Effector memory CD8-positive, alpha-beta T cell (primary cell): ENCODE measurements at regions not wholly inside any gene's neighbourhood (a gene's known extent, or its start where the extent isn't known, plus 50 kb on each side); places are given as distances from the start of the nearest gene placed in this dataset.
"Not testable (repeated sequence)": the region's sequence is repeated elsewhere in the genome, so short reads cannot be mapped to it uniquely, and the experiment has no call there.

ENCODE experiments used
- ATAC-seq: fragments of 150-1000 bp; cut with Tn5 transposase; replicated peaks from 2 replicates; pipeline ENCODE4 v1.10.0; 2021; ENCODE audit warnings: mild to moderate bottlenecking, moderate library complexity
- DNase-seq, 3 experiments: peaks; one replicate each; pipeline ENCODE4 v3.0.0; 2021
- H3K27ac Mint-ChIP-seq, 2 donors: one replicate each; pipeline ENCODE4 v1.8.0; 2022; ENCODE audit warnings: mild to moderate bottlenecking in 2 of 2, mixed read lengths in 2 of 2, moderate library complexity in 2 of 2
- H3K27me3 Mint-ChIP-seq, 2 donors: one replicate each; pipeline ENCODE4 v1.8.0; 2022; ENCODE audit warnings: mixed read lengths in 2 of 2
- H3K36me3 Mint-ChIP-seq: one replicate; pipeline ENCODE4 v1.8.0; 2022; ENCODE audit warnings: mild to moderate bottlenecking, moderate library complexity, mixed read lengths; ENCODE audit not compliant: insufficient read depth
- H3K4me1 Mint-ChIP-seq, 2 donors: one replicate each; pipeline ENCODE4 v1.8.0; 2022; ENCODE audit warnings: low read depth in 2 of 2, mixed read lengths in 2 of 2
- H3K4me3 Mint-ChIP-seq, 2 donors: one replicate each; pipeline ENCODE4 v1.8.0; 2022; ENCODE audit warnings: mild to moderate bottlenecking in 2 of 2, mixed read lengths in 2 of 2, moderate library complexity in 2 of 2
- H3K9me3 Mint-ChIP-seq, 2 donors: one replicate each; pipeline ENCODE4 v1.8.0; 2022; ENCODE audit warnings: mixed read lengths in 2 of 2

GRCh38 chr1:168405906-168406549 is 125.4 kb downstream of the TBX19 start:
- H3K9me3 Mint-ChIP-seq: peaks cover 0 to 8% of the 10 kb centered on the region in 2 donors
- no peak overlapping the region for H3K4me3 Mint-ChIP-seq
- ATAC-seq: no peak
- H3K27ac Mint-ChIP-seq: no peak overlapping the region
- no peaks in the 10 kb centered on the region for H3K27me3 Mint-ChIP-seq
- DNase-seq: no peak
- H3K4me1 Mint-ChIP-seq: peaks cover 34 to 38% of the 10 kb centered on the region in 2 donors
- peaks cover 18% of the 10 kb centered on the region for H3K36me3 Mint-ChIP-seq

GRCh38 chr1:168403140-168403539 is 122.5 kb downstream of the TBX19 start:
- ATAC-seq (no peak), DNase-seq (no peak)
- peaks cover 17 to 34% of the 10 kb centered on the region in 2 donors for H3K4me1 Mint-ChIP-seq
- H3K9me3 Mint-ChIP-seq: no peaks in the 10 kb centered on the region
- H3K27ac Mint-ChIP-seq: no peak overlapping the region
- no peaks in the 10 kb centered on the region for H3K27me3 Mint-ChIP-seq
- H3K36me3 Mint-ChIP-seq: no peaks in the 10 kb centered on the region
- H3K4me3 Mint-ChIP-seq: no peak overlapping the region

DNA sequence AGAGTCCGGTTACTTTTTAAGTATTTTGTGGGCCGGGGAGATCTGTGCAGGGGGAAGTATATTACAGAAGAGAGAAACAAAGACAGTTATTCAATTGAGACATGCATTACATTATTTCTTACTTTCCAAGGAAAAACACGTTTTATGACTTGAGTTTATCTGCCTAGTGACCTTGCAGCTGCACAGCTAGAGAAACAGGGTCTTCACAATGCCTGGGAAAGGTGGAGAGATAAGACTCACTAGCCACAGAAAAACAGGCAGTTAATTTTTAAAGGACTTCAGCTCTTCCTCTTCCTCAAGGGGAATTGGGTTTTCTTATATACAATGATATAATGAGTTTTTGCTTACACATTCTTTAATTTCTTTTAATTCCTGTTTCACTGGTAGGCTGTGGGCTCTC is 121.8 kb downstream of the TBX19 start:
- not testable (repeated sequence) for H3K27ac Mint-ChIP-seq, H3K4me3 Mint-ChIP-seq, ATAC-seq, DNase-seq, H3K9me3 Mint-ChIP-seq, H3K36me3 Mint-ChIP-seq, H3K27me3 Mint-ChIP-seq
- peaks cover 11 to 28% of the 10 kb centered on the region in 2 donors for H3K4me1 Mint-ChIP-seq

DNA sequence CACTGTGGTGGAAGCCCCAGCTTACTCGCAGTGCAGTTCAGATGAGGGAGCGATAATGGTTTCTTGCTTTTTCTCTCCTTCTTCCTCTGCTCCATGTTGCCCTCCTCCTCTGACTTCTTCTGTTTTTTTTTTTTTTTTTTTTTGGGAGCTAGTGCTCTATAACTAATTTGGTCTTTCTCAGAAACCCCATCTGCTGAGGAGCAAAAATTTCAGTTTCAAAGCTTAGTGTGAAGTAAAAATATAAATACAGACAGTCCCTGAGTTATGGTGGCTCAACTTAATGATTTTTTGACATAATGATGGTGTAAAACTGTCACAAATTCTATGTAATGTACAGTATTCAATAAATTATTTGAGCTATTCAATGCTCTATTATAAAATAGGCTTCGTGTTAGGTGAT is 120.7 kb downstream of the TBX19 start:
- no peak for ATAC-seq
- Mint-ChIP-seq H3K27me3 (no peaks in the 10 kb centered on the region), H3K36me3 (no peaks in the 10 kb centered on the region)

GRCh38 chr1:168400139-168400538 is 119.5 kb downstream of the TBX19 start:
- H3K9me3 Mint-ChIP-seq: no peaks in the 10 kb centered on the region
- H3K4me3 Mint-ChIP-seq: no peak overlapping the region
- H3K27me3 Mint-ChIP-seq: no peaks in the 10 kb centered on the region
- DNase-seq (no peak), ATAC-seq (no peak)
- peaks cover 7 to 19% of the 10 kb centered on the region in 2 donors for H3K4me1 Mint-ChIP-seq
- H3K27ac Mint-ChIP-seq: no peak overlapping the region
- no peaks in the 10 kb centered on the region for H3K36me3 Mint-ChIP-seq

More for the DNA sequence above, 120.7 kb downstream of the TBX19 start:
- Mint-ChIP-seq H3K9me3 (no peaks in the 10 kb centered on the region), H3K4me1 (peaks cover 7 to 19% of the 10 kb centered on the region in 2 donors), H3K27ac (no peak overlapping the region), H3K4me3 (no peak overlapping the region)
- DNase-seq: no peak

DNA sequence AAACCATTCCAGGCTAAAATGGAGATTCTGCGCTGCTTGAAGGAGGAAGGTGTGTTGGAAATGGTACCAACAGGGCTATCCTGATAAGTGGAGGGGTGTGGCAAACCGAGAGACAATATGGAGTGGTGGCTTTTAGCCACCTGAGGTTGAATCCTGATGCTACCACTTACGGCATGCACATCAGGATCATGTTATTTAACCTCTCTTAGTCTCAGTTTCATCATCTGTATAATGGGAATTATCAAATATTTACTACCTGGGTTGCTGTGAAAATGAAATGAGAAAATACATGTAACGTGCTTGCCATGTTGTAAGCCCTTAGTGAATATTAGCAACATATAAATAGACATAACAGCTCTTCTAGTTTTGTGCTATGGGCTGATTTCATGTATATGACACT is 117.1 kb downstream of the TBX19 start:
- no peak for ATAC-seq
- peaks cover 20 to 35% of the 10 kb centered on the region in 2 donors for H3K4me1 Mint-ChIP-seq
- H3K36me3 Mint-ChIP-seq: no peaks in the 10 kb centered on the region
- H3K4me3 Mint-ChIP-seq: no peak overlapping the region
- no peak for DNase-seq
- H3K27ac Mint-ChIP-seq: no peak overlapping the region
- H3K9me3 Mint-ChIP-seq: no peaks in the 10 kb centered on the region
- H3K27me3 Mint-ChIP-seq: no peaks in the 10 kb centered on the region

- ATAC-seq (no peak), DNase-seq (no peak)
- no peaks in the 10 kb centered on the region for H3K36me3 Mint-ChIP-seq
- H3K9me3 Mint-ChIP-seq: no peaks in the 10 kb centered on the region
- H3K27me3 Mint-ChIP-seq: no peaks in the 10 kb centered on the region
- H3K27ac Mint-ChIP-seq: no peak overlapping the region
- H3K4me1 Mint-ChIP-seq: peaks cover 27 to 42% of the 10 kb centered on the region in 2 donors
- H3K4me3 Mint-ChIP-seq: no peak overlapping the region
These were observed 116.4 kb downstream of the TBX19 start for GRCh38 chr1:168396940-168397684.

DNA sequence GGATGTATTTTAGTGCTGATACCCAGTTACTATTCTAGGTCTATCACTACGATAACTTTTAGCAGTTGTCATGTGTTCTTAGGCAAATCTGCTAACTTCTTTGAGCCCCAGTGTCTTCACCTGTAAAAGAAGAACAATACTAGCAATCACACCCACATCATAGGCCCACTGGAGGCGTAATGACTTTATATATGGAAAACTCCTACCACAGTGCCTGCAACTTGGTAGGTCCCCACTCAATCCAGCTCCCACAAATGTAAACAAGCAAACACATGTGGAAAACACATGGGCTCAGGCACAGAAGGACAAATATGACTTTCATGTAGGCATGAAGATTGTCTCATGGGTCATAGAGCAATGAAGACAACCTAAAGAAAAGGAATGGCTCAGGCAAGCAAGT is 115.8 kb downstream of the TBX19 start:
- Mint-ChIP-seq H3K27me3 (no peaks in the 10 kb centered on the region), H3K36me3 (no peaks in the 10 kb centered on the region), H3K27ac (no peak overlapping the region), H3K9me3 (no peaks in the 10 kb centered on the region), H3K4me1 (peaks cover 32 to 48% of the 10 kb centered on the region in 2 donors), H3K4me3 (no peak overlapping the region)
- DNase-seq: no peak
- ATAC-seq: no peak

DNA sequence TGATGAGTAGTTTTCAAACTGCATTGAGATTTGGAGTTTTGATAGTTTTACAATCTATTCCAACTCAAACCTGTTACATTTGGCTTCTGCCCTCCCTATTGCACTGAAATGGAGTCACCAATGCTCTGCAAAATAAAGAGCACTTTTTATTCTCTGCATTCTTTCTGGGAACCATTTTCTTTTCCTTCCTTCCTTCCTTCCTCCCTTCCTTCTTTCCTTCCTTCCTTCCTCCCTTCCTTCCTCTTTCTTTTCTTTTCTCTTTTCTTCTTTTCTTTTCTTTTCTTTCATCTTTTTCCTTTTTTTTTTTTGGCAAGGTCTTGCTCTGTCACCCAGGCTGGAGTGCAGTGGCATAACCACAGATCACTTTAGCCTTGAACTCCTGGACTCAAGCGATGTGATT is 114.2 kb downstream of the TBX19 start:
- H3K36me3 Mint-ChIP-seq: no peaks in the 10 kb centered on the region
- peaks cover 33 to 48% of the 10 kb centered on the region in 2 donors for H3K4me1 Mint-ChIP-seq
- H3K27me3 Mint-ChIP-seq: no peaks in the 10 kb centered on the region
- no peaks in the 10 kb centered on the region for H3K9me3 Mint-ChIP-seq
- H3K4me3 Mint-ChIP-seq: no peak overlapping the region
- ATAC-seq (no peak), DNase-seq (no peak)
- H3K27ac Mint-ChIP-seq: peak overlapping the region in 1 of 2 donors; percentile 77

GRCh38 chr1:168392958-168393549 is 112.4 kb downstream of the TBX19 start:
- Mint-ChIP-seq H3K36me3 (no peaks in the 10 kb centered on the region), H3K27ac (peak overlapping the region; percentile 0 to 84), H3K9me3 (no peaks in the 10 kb centered on the region), H3K4me3 (peak overlapping the region; percentile 65 to 77), H3K27me3 (no peaks in the 10 kb centered on the region), H3K4me1 (peaks cover 39 to 49% of the 10 kb centered on the region in 2 donors)
- DNase-seq (no peak), ATAC-seq (no peak)

GRCh38 chr1:168391851-168392681 is 111.4 kb downstream of the TBX19 start:
- DNase-seq: no peak
- H3K4me1 Mint-ChIP-seq: peaks cover 48 to 57% of the 10 kb centered on the region in 2 donors

DNA sequence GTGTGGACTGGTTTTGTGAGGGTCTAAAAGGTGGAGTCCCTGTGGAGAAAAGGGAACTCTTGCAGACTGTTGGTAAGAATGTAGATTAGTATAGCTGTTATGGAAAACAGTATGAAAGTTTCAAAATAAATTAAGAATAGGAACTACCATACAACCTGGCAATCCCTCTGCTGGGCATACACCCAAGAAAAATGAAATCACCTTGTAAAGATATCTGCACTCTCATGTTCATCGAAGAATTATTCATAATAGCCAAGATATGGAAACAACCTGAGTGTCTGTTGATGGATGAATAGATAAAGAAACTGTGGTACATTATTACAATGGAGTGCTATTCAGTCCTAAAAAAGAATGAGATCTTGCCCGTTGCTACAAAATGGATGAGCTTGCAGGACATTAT is 109.6 kb downstream of the TBX19 start:
- Mint-ChIP-seq H3K36me3 (peaks cover 5% of the 10 kb centered on the region), H3K27ac (peak overlapping the region in 1 of 2 donors; percentile 96), H3K27me3 (no peaks in the 10 kb centered on the region), H3K4me3 (no peak overlapping the region), H3K9me3 (no peaks in the 10 kb centered on the region), H3K4me1 (peaks cover 54 to 60% of the 10 kb centered on the region in 2 donors)
- DNase-seq (no peak), ATAC-seq (no peak)

More at GRCh38 chr1:168391851-168392681, 111.4 kb downstream of the TBX19 start:
- peak overlapping the region; percentile 65 to 77 for H3K4me3 Mint-ChIP-seq
- ATAC-seq: peak; percentile 75
- no peaks in the 10 kb centered on the region for H3K27me3 Mint-ChIP-seq
- peaks cover 3% of the 10 kb centered on the region for H3K36me3 Mint-ChIP-seq
- no peaks in the 10 kb centered on the region for H3K9me3 Mint-ChIP-seq
- peak overlapping the region; percentile 0 to 84 for H3K27ac Mint-ChIP-seq
